Caco-2 (cell line): ENCODE measurements at regions not wholly inside any gene's neighbourhood (a gene's known extent, or its start where the extent isn't known, plus 50 kb on each side); places are given as distances from the start of the nearest gene placed in this dataset.
A peak's percentile ranks its signal among the peaks of the same experiment; 100 is the strongest.

Experiments
- BruUV-seq: library from RNA; stranded (reverse); fragments of 400-500 nt; replicated peaks from 2 replicates; lab custom pipeline; 2021; lab: Mats Ljungman, UMichigan
- CTCF ChIA-PET: fragments of 300-600 bp; sonication (Branson Sonifier 250); formaldehyde crosslinking; loops from one replicate; lab custom pipeline; 2022; ENCODE audit warnings: antibody characterized with exemption; lab: Charles Lee
- POLR2A ChIA-PET: fragments of 300-600 bp; sonication (Branson Sonifier 250); formaldehyde crosslinking; loops from one replicate; lab custom pipeline; 2022; ENCODE audit warnings: antibody characterized with exemption; lab: Charles Lee
- DNase-seq, 2 experiments: peaks; one replicate each; pipeline versions ENCODE4 v3.0.0 to v3.0.0-alpha.2; 2020 to 2022
- H3K27me3 ChIP-seq: replicated peaks from 2 replicates; pipeline ENCODE4 v1.6.0; 2011; ENCODE audit warnings: low read length; ENCODE audit not compliant: control insufficient read depth, insufficient read depth
- H3K36me3 ChIP-seq: 2 replicates; pipeline ENCODE4 v1.5.1; 2011; ENCODE audit warnings: low read length; ENCODE audit not compliant: control insufficient read depth, insufficient read depth
- H3K4me1 ChIP-seq: fragments of 250-450 bp; sonication (Bioruptor Pico); 2 replicates; pipeline ENCODE4 v1.5.1; 2020; ENCODE audit warnings: mild to moderate bottlenecking
- H3K4me3 ChIP-seq: 2 replicates; pipeline ENCODE4 v1.5.1; 2011; ENCODE audit warnings: low read depth, mild to moderate bottlenecking, control low read depth, low read length
- H3K9me3 ChIP-seq: fragments of 250-450 bp; sonication (Bioruptor Pico); 2 replicates; pipeline ENCODE4 v1.5.1; 2020; ENCODE audit warnings: mild to moderate bottlenecking, moderate library complexity
- H3K27ac Mint-ChIP-seq: one replicate; pipeline ENCODE4 v1.8.0; 2022; ENCODE audit warnings: mixed read lengths; ENCODE audit not compliant: unreplicated experiment
- H3K27me3 Mint-ChIP-seq: one replicate; pipeline ENCODE4 v1.8.0; 2022; ENCODE audit warnings: mixed read lengths; ENCODE audit not compliant: insufficient read depth, unreplicated experiment
- H3K36me3 Mint-ChIP-seq: one replicate; pipeline ENCODE4 v1.8.0; 2022; ENCODE audit warnings: mild to moderate bottlenecking, mixed read lengths; ENCODE audit not compliant: insufficient read depth, unreplicated experiment
- H3K4me1 Mint-ChIP-seq: one replicate; pipeline ENCODE4 v1.8.0; 2022; ENCODE audit warnings: low read depth, mixed read lengths; ENCODE audit not compliant: unreplicated experiment
- H3K4me3 Mint-ChIP-seq: one replicate; pipeline ENCODE4 v1.8.0; 2022; ENCODE audit warnings: mild to moderate bottlenecking, moderate library complexity, mixed read lengths; ENCODE audit not compliant: unreplicated experiment
- H3K9me3 Mint-ChIP-seq: one replicate; pipeline ENCODE4 v1.8.0; 2022; ENCODE audit warnings: mixed read lengths; ENCODE audit not compliant: unreplicated experiment
- CTCF ChIP-seq, 2 experiments: fragments of 200-600 bp in 1 of 2; IDR thresholded peaks; 1 replicate in 1 of 2; 2 replicates in 1 of 2; pipeline versions ENCODE4 v1.5.1 to v1.8.0; 2011 to 2022; ENCODE audit warnings: antibody characterized with exemption in 1 of 2, control low read depth in 1 of 2, inconsistent platforms in 1 of 2, low read depth in 1 of 2, low read length in 1 of 2, mild to moderate bottlenecking in 1 of 2, moderate library complexity in 1 of 2; ENCODE audit not compliant: insufficient read depth in 1 of 2, severe bottlenecking in 1 of 2, unreplicated experiment in 1 of 2
- intact Hi-C: fragments of 100-400 bp; cut with micrococcal nuclease; formaldehyde crosslinking; loops from one replicate; pipeline ENCODE4 v1.10.0; 2022; ENCODE audit not compliant: unreplicated experiment

GRCh38 chrX:101774340-101774739, 114.7 kb upstream of the ARMCX2 start:
- H3K27me3 ChIP-seq, result no peaks in the 10 kb centered on the region
- no peaks in the 10 kb centered on the region for H3K36me3 ChIP-seq
- no peaks in the 10 kb centered on the region for H3K9me3 ChIP-seq
- Mint-ChIP-seq H3K36me3 (no peaks in the 10 kb centered on the region), H3K4me1 (no peaks in the 10 kb centered on the region), H3K27me3 (peaks cover 5% of the 10 kb centered on the region), H3K9me3 (no peaks in the 10 kb centered on the region), H3K4me3 (no peak overlapping the region), H3K27ac (no peak overlapping the region)
- POLR2A ChIA-PET, result no interaction called here
- BruUV-seq, result no TSS peak
- no peaks in the 10 kb centered on the region for H3K4me1 ChIP-seq
- TF ChIP-seq CTCF (IDR thresholded peaks at IDR 0.05; ENCODE audit: insufficient read depth in 1 of 2, low read depth in 1 of 2, low read length in 1 of 2, severe bottlenecking in 1 of 2, unreplicated experiment in 1 of 2), result no peak
- intact Hi-C loops, result no loop called here
- H3K4me3 ChIP-seq, result no peak overlapping the region
- CTCF ChIA-PET, result no interaction called here
- no peak for DNase-seq

- no peaks in the 10 kb centered on the region for H3K9me3 Mint-ChIP-seq
- intact Hi-C loops, result no loop called here
- CTCF ChIA-PET, result no interaction called here
- no peaks in the 10 kb centered on the region for H3K36me3 ChIP-seq
- no peaks in the 10 kb centered on the region for H3K4me1 Mint-ChIP-seq
- BruUV-seq, result no TSS peak
- POLR2A ChIA-PET, result no interaction called here
- no peaks in the 10 kb centered on the region for H3K36me3 Mint-ChIP-seq
- DNase-seq, result no peak
- no peaks in the 10 kb centered on the region for H3K9me3 ChIP-seq
- H3K27ac Mint-ChIP-seq, result no peak overlapping the region
- no peak overlapping the region for H3K4me3 ChIP-seq
- H3K27me3 ChIP-seq, result no peaks in the 10 kb centered on the region
- no peaks in the 10 kb centered on the region for H3K4me1 ChIP-seq
- no peaks in the 10 kb centered on the region for H3K27me3 Mint-ChIP-seq
- TF ChIP-seq CTCF (IDR thresholded peaks at IDR 0.05; ENCODE audit: insufficient read depth in 1 of 2, low read depth in 1 of 2, low read length in 1 of 2, severe bottlenecking in 1 of 2, unreplicated experiment in 1 of 2), result no peak
- no peak overlapping the region for H3K4me3 Mint-ChIP-seq
Measured at GRCh38 chrX:101764538-101764937, 104.9 kb upstream of the ARMCX2 start.

- Histone ChIP-seq H3K27me3 (no peaks in the 10 kb centered on the region), H3K9me3 (no peaks in the 10 kb centered on the region), H3K36me3 (no peaks in the 10 kb centered on the region), H3K4me3 (no peak overlapping the region), H3K4me1 (no peaks in the 10 kb centered on the region)
- DNase-seq, result peak; percentile 38 to 42
- no peak overlapping the region for H3K4me3 Mint-ChIP-seq
- H3K27me3 Mint-ChIP-seq, result peaks cover 4% of the 10 kb centered on the region
- intact Hi-C loops, result loop anchor here (1.0 to 5.0 kb wide), 3 partner anchors 142 to 344 kb away; partner anchors contain the start of gene ARMCX6
- no peaks in the 10 kb centered on the region for H3K4me1 Mint-ChIP-seq
- no TSS peak for BruUV-seq
- POLR2A ChIA-PET, result no interaction called here
- no peaks in the 10 kb centered on the region for H3K9me3 Mint-ChIP-seq
- H3K36me3 Mint-ChIP-seq, result no peaks in the 10 kb centered on the region
- TF ChIP-seq CTCF (IDR thresholded peaks at IDR 0.05; ENCODE audit: insufficient read depth in 1 of 2, low read depth in 1 of 2, low read length in 1 of 2, severe bottlenecking in 1 of 2, unreplicated experiment in 1 of 2), result peak; percentile 7 to 36
- H3K27ac Mint-ChIP-seq, result no peak overlapping the region
- CTCF ChIA-PET, result interaction anchor here (0.6 kb wide), 1 partner anchor 126 kb away, joined by 5 read pairs; no protein-coding TSS in a partner anchor
Measured at GRCh38 chrX:101759000-101759399, 99.3 kb upstream of the ARMCX2 start.
